ENCODE measurements at regions not wholly inside any gene's neighbourhood (a gene's known extent, or its start where the extent isn't known, plus 50 kb on each side); places are given as distances from the start of the nearest gene placed in this dataset.

DNA sequence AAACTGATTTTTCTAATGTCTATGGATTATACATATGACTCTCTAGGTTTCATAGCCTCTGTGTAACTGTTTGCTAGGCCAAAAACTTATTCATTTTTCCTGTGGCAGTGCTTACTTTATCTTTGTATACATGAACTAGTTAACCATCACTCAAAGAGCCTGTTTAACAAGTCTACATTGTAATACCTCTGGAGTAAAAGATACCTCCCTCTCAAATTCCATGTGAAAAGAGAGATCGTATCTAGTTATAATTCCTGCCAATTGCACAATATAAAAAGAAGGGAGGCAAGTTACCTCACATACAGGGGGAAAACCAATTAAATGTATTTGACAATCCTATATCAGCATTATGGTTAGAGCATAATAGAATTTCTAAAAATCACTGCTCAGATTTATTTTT, 271.9 kb upstream of the ST8SIA4 start:
- TF ChIP-seq POLR2AphosphoS5 (IDR thresholded peaks at IDR 0.05; ENCODE audit: low read depth, low read length) (no peak), SIN3A (IDR thresholded peaks at IDR 0.05; ENCODE audit: borderline replicate concordance, insufficient read depth, low read length) (no peak)
- TF ChIP-seq, protein P1, sequence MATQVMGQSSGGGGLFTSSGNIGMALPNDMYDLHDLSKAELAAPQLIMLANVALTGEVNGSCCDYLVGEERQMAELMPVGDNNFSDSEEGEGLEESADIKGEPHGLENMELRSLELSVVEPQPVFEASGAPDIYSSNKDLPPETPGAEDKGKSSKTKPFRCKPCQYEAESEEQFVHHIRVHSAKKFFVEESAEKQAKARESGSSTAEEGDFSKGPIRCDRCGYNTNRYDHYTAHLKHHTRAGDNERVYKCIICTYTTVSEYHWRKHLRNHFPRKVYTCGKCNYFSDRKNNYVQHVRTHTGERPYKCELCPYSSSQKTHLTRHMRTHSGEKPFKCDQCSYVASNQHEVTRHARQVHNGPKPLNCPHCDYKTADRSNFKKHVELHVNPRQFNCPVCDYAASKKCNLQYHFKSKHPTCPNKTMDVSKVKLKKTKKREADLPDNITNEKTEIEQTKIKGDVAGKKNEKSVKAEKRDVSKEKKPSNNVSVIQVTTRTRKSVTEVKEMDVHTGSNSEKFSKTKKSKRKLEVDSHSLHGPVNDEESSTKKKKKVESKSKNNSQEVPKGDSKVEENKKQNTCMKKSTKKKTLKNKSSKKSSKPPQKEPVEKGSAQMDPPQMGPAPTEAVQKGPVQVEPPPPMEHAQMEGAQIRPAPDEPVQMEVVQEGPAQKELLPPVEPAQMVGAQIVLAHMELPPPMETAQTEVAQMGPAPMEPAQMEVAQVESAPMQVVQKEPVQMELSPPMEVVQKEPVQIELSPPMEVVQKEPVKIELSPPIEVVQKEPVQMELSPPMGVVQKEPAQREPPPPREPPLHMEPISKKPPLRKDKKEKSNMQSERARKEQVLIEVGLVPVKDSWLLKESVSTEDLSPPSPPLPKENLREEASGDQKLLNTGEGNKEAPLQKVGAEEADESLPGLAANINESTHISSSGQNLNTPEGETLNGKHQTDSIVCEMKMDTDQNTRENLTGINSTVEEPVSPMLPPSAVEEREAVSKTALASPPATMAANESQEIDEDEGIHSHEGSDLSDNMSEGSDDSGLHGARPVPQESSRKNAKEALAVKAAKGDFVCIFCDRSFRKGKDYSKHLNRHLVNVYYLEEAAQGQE (IDR thresholded peaks at IDR 0.05; ENCODE audit: insufficient read depth in 1 of 2, low read depth in 2 of 2, low read length in 2 of 2) = no peak
